ENCODE measurements at regions not wholly inside any gene's neighbourhood (a gene's known extent, or its start where the extent isn't known, plus 50 kb on each side); places are given as distances from the start of the nearest gene placed in this dataset.

- in situ Hi-C loops (cut with MboI; ENCODE audit: low sequenced_read_pairs) = no loop called here
Measured at GRCh38 chr11:116698080-116698479, 74.7 kb downstream of the BUD13 start.

- in situ Hi-C loops (cut with MboI; ENCODE audit: low sequenced_read_pairs) = no loop called here
Measured at GRCh38 chr11:116697639-116698038, 75.1 kb downstream of the BUD13 start.

GRCh38 chr11:116697011-116697410 lies 75.8 kb downstream of the BUD13 start:
- in situ Hi-C loops (cut with MboI; ENCODE audit: low sequenced_read_pairs) = no loop called here

- in situ Hi-C loops (cut with MboI; ENCODE audit: low sequenced_read_pairs) = no loop called here
Measured at GRCh38 chr11:116696381-116696941, 76.3 kb downstream of the BUD13 start.

GRCh38 chr11:116695657-116696254 lies 77.0 kb downstream of the BUD13 start:
- in situ Hi-C loops (cut with MboI; ENCODE audit: low sequenced_read_pairs) = no loop called here

- in situ Hi-C loops (cut with MboI; ENCODE audit: low sequenced_read_pairs) = no loop called here
Measured at GRCh38 chr11:116694815-116695590, 77.8 kb downstream of the BUD13 start.

- in situ Hi-C loops (cut with MboI; ENCODE audit: low sequenced_read_pairs) = no loop called here
Measured at GRCh38 chr11:116694349-116694725, 78.5 kb downstream of the BUD13 start.

- in situ Hi-C loops (cut with MboI; ENCODE audit: low sequenced_read_pairs) = no loop called here
Measured at GRCh38 chr11:116693593-116694348, 79.0 kb downstream of the BUD13 start.

GRCh38 chr11:116693102-116693570 lies 79.7 kb downstream of the BUD13 start:
- in situ Hi-C loops (cut with MboI; ENCODE audit: low sequenced_read_pairs) = no loop called here

- in situ Hi-C loops (cut with MboI; ENCODE audit: low sequenced_read_pairs) = no loop called here
Measured at GRCh38 chr11:116692318-116693101, 80.3 kb downstream of the BUD13 start.

- in situ Hi-C loops (cut with MboI; ENCODE audit: low sequenced_read_pairs) = no loop called here
Measured at GRCh38 chr11:116691771-116692177, 81.0 kb downstream of the BUD13 start.

GRCh38 chr11:116690611-116691010 lies 82.2 kb downstream of the BUD13 start:
- in situ Hi-C loops (cut with MboI; ENCODE audit: low sequenced_read_pairs) = no loop called here

GRCh38 chr11:116689413-116690127 lies 83.2 kb downstream of the BUD13 start:
- in situ Hi-C loops (cut with MboI; ENCODE audit: low sequenced_read_pairs) = no loop called here

- in situ Hi-C loops (cut with MboI; ENCODE audit: low sequenced_read_pairs) = no loop called here
Measured at GRCh38 chr11:116688202-116688540, 84.6 kb downstream of the BUD13 start.

- in situ Hi-C loops (cut with MboI; ENCODE audit: low sequenced_read_pairs) = no loop called here
Measured at GRCh38 chr11:116687458-116688201, 85.2 kb downstream of the BUD13 start.

GRCh38 chr11:116686866-116687265 lies 85.9 kb downstream of the BUD13 start:
- in situ Hi-C loops (cut with MboI; ENCODE audit: low sequenced_read_pairs) = no loop called here

- in situ Hi-C loops (cut with MboI; ENCODE audit: low sequenced_read_pairs) = no loop called here
Measured at GRCh38 chr11:116683982-116684381, 88.8 kb downstream of the BUD13 start.

GRCh38 chr11:116680349-116681125 lies 92.2 kb downstream of the BUD13 start:
- in situ Hi-C loops (cut with MboI; ENCODE audit: low sequenced_read_pairs) = no loop called here

- in situ Hi-C loops (cut with MboI; ENCODE audit: low sequenced_read_pairs) = no loop called here
Measured at GRCh38 chr11:116678887-116679286, 93.9 kb downstream of the BUD13 start.

Data from HL-60/S4 (cell line).